HG02970 (cell line): ENCODE measurements at regions not wholly inside any gene's neighbourhood (a gene's known extent, or its start where the extent isn't known, plus 50 kb on each side); places are given as distances from the start of the nearest gene placed in this dataset.

Source experiments
- ATAC-seq: cut with Tn5 transposase; IDR thresholded peaks from one replicate; pipeline ENCODE4 v1.9.1; 2021; ENCODE audit warnings: mild to moderate bottlenecking, moderate library complexity, moderate number of reproducible peaks; ENCODE audit not compliant: unreplicated experiment, low FRiP score

DNA sequence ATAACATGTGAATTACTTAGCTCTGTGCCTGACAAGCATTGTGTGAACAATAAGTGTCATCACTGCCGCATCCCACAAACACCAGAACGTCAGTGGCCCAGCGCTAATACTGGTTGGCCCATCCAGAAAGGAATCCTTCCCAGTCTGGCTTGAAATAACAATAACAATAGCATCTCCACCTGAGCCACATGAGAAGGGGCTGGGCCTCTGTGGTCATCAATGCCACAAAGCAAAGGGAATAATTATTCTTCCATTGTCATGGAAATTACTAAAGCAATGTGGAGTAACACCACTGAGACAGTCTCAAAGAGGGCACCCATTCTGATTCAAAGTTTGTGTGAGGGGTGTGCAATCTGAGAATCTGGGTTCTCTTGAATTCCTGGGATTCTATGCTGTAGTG is 105.7 kb upstream of the INHBA start:
- no peak for ATAC-seq

DNA sequence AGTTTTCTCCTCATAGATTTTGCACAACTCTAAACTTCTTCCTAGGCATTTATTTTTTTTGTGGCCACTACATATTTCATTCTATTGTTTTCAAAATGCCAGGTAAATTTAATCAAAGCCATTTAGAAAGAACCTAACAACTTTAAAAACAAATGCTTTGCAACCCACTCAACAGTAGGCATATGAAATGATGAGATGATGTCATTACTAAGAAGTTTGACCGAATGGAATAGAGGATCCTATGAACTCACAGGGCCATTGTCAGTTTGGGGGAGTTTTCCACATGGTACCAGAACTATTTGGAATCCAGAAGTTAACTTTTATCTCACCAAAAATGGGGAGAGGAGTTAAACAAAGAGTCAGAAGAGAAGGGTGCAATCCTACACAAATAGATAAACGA is 100.7 kb upstream of the INHBA start:
- ATAC-seq, result no peak

DNA sequence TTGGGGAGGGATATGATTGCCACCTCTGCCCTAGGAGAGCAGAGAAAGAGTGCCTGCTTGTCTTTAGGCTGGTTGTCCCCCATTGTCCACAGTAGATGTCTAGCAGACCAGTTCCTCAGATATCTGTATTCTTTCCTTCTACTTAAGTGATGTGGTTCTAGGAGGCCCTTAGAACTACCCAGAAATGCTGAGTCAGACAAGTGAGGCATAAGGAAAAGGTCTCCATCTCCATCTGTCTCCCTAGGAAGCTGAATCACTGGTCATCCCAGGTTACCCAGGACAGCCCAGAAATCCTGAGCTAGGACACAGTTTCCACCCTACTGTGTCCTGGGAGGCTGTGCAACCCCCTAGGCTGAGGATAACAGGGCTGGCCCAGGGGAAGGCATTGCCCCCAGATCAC is 93.4 kb upstream of the INHBA start:
- no peak for ATAC-seq

DNA sequence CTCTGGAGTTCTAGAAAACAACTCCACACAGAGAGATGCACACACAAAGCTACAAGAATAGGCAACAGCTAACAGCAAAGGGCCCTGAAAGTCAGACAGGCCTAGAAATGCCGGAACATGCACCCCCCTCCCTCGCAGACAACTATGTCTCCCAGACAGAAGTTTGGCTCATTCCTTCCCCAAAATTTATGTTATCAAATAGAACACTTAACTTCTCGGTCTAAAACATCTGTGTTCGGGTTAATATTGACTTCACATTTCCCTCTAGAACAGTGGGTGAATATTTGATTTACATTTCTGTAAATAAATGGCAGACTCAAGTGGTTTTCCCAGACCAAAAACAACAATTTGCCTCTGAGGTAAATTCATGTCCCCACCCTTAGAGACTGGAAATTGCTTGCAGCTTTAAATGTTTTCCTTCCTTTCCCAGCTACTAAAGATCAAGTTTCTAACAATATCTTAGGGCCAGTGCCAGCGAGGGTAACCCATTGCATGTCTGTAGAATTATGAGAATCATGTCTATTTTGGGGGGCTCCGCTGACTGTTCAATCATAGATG is 92.5 kb upstream of the INHBA start:
- no peak for ATAC-seq

DNA sequence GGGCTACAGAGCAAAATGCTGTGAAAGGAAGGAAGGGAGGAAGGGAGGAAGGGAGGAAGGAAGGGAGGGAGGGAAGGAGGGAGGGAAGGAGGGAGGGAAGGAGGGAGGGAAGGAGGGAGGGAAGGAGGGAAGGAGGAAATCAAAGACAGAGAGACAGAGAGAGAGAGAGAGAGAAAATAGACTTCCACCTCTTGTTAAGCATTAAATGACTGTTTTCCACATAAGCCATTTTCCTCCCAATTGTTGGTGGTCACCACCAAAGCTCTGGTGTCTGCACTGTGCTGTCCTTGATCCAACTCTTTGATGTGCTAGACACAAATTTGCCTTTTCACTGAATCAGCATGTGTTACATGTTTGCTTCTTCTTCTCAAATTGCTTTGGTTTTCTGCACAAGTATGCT is 90.7 kb upstream of the INHBA start:
- no peak for ATAC-seq

DNA sequence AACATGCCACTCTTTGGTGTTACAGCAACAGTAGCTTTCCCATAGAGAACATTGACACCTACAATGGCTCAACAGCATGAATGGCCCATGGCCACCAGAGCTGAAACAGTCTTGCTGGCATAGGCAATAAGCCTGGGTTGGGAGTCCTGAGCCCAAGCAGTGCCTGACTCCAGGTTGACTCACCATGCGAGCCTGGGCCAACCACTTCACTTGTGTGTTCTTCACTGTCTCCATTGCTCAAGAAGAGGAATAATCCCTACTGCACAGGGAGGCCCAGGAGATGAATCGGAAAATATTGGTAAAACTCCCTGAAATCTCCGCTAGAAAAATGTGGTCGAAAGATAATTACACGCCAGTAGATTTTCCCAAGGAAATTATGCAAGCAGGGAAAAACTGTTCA is 89.2 kb upstream of the INHBA start:
- no peak for ATAC-seq

DNA sequence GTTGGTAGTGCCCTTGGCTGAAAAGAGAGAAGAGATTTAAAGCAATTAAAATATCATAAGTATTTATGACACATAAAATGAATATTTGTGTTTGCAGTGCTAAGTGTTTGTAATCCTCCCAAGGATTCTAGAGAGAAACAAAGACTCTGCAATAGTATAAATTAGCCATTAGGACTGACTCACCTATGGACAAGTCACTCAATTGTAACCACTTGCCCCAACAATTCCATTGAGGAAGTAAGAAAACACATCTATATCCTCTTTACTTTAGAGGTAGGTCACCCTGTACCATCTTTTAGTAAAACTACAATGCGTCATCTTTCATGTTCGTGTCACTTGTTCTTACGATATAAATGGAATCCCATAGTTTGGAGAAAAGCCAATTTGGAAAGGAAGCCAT is 85.7 kb upstream of the INHBA start:
- no peak for ATAC-seq

DNA sequence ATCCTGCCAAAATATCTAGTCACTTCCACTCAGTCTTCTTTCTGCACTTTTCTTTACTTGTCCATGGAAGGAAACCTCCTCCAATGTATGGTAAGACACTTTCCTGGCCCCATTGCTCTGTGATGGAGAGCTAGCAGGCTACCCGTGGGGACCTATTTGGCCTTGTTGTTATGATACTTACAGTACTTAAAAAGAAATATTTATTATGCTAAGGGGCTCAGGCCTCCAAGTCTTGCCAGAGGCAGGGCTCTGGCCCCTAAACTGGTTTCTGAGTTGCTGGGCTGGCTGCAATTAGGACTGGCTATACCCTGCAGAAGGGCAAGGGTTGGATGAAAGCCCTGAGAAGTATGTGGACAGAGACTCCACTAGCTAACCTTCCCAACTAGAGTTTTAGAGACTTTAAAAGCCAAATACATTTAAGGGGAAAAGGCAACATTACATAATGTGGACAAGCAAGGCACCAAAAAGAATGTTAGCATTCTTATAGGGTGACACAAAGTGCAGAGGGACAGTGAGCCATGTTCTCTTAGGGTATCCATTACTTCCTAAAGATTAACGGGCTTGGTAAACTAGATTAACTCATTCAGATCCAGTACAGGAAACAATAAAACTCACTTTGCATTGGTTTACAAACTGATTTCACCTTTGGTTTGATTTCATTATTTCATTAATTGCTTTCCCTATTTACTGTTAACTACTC is 84.9 kb upstream of the INHBA start:
- no peak for ATAC-seq

DNA sequence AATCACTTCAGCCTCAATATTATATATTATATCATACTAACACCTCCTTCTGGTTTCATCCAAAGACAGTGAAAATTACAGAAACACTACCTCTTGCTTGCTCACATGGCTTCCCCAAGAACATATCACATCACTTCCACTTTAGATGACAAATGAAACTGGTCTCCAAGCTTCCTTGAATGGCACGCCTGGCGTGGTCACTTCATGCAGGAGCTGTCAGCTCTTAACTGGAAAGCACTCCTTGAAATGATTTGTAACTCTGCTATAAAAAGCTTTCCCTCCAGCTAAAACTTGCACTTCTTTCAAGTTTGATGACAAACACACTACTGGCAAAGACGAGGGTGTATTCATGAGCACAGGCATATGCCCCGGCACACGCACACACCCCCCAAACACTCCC is 84.1 kb upstream of the INHBA start:
- ATAC-seq, result no peak

DNA sequence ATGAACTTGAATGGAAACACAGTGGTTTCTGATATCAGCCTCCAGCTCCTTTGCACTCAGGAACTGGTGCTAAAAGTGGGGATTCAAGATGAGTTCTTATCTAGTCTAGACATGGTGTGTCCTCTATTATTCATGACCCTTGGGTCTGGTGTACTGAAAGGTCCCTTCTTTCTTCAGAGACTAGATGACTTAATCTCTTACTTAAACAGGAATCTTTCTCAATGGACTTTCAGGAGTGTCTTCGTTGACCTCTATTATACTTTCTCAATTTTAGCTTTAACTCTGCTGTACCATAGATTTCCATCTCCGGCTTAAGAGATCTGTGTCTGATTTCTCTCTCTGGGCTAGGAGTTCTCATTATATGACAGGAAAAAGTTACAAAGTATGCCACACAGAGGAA is 83.5 kb upstream of the INHBA start:
- no peak for ATAC-seq

DNA sequence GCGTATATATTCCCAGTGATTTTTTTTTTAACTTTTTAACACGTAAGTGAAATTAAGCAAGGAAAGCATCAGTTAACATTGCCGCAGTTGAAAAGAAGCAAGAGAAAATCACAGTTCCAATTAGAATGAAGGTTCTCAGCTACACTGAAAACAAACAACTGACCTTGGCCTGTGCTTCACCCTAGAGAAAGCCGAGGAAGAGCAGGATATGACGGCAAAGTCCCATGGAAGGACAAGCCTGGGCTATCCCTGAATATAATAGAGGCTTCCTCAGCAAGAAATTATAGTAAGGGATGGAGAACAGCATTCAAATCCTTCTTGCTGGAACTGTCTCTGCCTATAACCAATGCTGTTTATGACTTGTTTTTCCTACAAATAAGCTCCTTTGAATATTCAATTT is 83.0 kb upstream of the INHBA start:
- no peak for ATAC-seq

DNA sequence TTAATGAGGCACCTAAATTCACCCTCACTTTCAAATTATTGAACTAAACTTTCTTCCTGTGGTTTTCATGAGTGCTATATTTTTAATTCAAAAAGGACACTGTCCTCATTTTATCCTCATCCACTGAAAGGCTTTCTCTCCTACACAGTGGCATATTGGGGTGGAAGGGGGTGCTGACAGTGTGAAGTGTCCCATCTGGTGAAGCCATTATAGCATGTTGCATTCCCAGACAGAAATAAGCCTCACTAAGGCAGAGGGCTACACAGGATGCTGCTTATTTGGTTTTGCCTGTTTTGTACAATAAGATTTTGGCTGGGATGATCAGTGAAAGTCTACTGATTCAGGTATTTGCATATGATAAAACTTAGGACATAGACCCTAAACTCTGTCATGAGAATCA is 82.4 kb upstream of the INHBA start:
- no peak for ATAC-seq

DNA sequence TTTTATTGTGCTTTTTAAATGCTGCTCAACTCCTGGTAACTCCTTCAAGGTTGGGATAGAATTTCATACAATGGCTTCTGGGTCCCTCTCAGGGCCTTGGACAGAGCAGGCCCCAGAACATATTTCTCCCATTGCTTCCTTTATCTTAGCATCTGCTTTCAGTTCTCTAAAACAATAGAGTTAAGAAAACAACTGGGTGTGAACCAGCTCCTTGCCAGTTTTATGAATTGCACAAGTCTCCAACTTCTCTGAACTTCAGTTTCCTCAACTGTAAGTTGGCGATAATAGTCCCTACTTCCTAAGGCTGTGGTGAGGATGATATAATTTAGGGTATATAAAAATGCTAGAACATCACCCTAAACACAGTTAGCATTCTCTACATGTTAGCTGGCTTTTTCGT is 77.0 kb upstream of the INHBA start:
- ATAC-seq, result no peak

DNA sequence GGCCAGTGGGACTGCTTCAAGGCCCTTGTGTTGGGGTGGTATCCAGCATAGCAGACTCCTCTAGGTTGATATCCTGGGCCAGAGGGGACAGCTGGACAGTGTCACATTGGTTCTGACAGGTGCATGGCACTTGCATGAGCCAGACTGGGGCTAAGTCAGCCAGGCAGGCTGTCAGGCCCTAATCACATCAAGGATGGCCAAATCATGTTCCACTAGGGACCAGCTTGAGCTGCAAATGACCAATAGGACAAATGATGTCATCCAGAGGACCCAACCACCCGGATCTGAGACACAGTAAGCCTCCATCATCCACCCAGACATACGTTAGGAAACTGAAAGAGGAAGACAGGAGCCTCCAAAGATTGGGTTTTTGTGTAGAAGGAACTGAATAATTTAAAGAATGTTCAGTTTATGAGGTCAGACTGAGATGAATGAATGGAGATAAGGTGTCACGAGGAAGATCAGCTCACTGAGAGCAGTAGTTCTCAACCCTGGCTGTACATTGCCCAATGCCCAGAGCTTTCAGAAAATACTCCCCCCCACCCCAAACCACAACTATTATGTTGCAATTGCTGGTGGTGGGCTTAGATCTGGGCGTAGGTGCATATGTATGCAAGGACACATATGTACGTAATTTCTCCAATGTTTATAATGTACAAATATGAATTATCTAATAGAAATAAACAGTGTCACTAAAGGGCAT is 75.2 kb upstream of the INHBA start:
- no peak for ATAC-seq

DNA sequence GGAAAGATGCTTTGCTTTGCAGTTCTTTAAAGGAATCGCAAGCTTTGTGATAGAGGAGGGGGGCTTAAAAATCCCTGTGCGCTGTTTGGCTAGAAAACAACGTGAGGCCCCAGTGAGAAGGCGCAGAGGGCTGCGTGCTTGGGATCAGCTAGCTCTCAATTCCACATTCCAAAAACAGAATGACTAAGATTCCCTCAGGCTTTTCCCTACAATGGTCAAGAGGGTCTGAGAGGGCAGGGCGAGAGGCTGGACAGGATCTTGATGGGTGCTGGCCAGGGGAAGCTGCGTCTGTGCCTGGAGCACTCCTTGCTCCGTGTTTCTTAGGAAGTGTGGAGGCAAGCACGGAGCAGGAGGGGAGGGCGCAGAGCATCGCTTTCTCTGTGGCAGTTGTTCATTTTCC is 72.1 kb upstream of the INHBA start:
- ATAC-seq, result no peak

DNA sequence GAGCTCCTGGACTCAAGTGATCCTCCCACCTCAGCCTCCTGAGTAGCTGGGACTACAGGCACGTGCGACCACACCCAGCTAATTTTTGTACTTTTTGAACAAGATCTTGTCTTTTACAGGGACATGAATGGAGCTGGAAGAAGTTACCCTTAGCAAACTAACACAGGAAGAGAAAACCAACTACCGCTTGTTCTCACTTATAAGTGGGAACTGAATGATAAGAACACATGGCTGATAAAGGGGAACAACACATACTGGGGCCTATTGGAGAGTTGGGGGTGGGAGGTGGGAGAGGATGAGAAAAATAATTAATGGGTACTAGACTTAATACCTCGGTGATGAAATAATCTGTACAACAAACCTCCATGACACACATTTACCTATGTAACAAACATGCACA is 70.9 kb upstream of the INHBA start:
- no peak for ATAC-seq

DNA sequence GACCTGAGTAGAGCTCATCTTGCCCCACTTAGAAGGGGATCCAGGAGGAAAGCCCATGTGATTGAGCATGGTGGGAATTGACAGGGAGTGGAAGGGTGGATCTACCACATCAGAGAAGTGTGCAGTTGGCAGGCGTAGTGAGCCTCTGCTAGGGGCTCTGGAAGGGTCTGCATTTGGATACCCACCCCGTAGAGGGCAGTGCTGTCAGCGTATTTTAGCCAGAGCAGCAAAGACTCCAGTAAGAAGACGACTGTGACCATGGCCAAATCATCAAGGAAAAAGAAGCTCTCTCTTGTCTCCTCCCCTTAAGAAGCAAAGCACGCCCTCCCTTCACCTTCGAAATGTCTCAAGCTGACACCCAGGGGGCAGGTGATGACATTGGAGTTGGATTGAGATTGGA is 68.8 kb upstream of the INHBA start:
- ATAC-seq, result no peak

DNA sequence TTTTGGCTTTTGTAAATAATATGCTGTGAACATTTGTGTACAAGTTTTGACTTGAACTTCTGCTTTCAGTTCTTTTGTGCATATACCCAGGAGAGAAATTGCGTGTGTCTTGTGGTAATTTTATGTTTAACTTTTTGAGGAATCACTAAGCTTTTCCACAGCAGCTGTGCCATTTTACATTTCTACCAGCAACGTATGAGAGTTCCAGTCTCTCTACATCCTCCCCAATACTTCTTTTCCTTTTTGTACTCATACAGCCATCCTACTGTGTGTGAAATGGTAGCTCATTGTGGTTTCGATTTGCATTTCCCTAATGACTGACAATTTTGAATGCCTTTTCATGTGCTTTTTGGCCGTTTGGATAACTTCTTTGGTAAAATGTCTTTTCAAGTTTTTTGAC is 66.3 kb upstream of the INHBA start:
- ATAC-seq, result no peak

DNA sequence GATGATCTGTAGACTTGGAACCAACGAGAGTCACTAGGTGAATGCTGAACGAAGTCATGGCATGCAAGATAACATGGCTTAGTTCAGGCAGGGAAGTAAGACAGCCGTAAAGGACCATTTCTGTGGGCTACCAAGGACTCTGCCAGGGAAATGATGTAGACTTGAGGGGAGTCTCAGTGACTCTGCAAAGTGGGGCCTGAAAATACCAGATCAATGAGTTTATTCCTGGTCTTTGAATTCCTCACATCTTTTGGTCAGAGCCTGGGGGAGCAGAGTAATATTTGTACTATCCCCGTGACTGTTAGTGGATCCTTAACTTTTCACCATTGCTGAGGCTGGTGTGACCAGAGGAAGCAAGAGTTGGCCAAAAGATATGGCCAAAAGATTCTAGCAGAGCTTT is 60.7 kb upstream of the INHBA start:
- ATAC-seq, result no peak

DNA sequence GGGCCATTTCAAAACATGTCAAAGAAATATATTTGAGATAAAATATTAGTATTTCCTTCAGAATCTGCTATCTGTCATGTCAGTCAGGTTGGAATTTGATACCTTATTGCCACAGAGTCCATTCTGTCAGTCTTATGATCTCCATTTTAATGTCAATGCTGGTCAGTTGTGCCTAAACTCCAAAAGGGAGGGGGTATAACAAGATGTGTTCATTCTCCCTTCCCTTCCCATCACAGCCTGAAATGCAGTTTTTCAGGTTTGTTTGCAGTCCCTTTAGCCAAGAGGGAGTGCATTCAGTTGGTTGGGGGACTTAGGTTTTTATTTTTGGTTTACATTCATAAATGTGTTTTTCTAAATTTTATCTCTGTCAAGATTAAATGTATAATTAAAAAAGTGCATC is 59.8 kb upstream of the INHBA start:
- no peak for ATAC-seq

DNA sequence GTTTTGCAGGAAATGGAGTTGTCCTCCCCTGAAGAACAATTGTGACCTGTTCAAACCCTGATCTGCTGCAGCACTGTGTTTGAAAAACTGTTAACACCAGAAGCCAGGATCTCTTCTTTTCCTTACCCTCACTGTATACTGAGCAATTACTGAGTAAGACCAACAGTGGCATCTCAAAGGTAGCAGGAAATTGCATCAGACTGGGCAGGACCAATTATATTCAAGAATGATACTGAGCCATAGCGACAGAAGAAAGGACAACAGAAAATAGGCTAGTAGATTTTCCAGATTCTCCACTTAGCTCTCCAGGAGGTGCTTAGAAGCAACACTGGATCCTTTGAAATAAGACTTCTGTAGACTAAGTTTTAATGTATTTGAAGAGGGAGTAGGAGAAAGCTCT is 57.4 kb upstream of the INHBA start:
- no peak for ATAC-seq

DNA sequence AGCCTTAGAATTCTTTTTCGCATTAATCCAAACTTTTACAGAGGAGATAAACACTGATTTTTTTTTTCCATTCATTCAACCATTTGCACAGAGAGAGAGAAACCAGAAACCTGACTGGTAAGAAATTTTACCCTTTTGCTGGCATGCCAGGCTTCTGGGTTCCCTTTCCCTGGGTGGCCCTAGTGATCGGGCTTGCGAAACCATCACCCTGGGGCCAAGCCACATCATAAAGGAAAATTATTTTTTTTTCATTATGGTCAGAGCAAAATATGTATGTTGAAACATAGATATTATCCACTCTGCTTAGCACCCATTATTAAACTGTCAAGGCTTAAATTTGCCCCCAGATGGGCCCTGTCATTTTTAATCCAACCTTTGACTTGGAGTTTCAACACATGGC is 55.4 kb upstream of the INHBA start:
- no peak for ATAC-seq
